Cardiac muscle cell (in vitro differentiated cells and primary cell): ENCODE measurements at regions not wholly inside any gene's neighbourhood (a gene's known extent, or its start where the extent isn't known, plus 50 kb on each side); places are given as distances from the start of the nearest gene placed in this dataset.

ENCODE experiments used
- DNase-seq, 2 donors: peaks; one replicate each; pipeline versions ENCODE4 v3.0.0 to v3.0.0-alpha.2; 2010 to 2017; ENCODE audit warnings: low read depth in 1 of 2, low spot score in 1 of 2
- H3K27ac ChIP-seq: fragments of 200-600 bp; sonication (generic); 2 replicates; pipeline ENCODE4 v1.5.1; 2016
- H3K27me3 ChIP-seq: fragments of 200-600 bp; sonication (generic); 2 replicates; pipeline ENCODE4 v1.6.0; 2016; ENCODE audit warnings: control low read depth
- H3K36me3 ChIP-seq: fragments of 200-600 bp; sonication (generic); 2 replicates; pipeline ENCODE4 v1.5.1; 2016; ENCODE audit warnings: control low read depth
- H3K4me1 ChIP-seq: fragments of 200-600 bp; sonication (generic); 2 replicates; pipeline ENCODE4 v1.8.1; 2017; ENCODE audit warnings: low read depth, mild to moderate bottlenecking, mixed run types
- H3K4me3 ChIP-seq: fragments of 200-600 bp; sonication (generic); 2 replicates; pipeline ENCODE4 v1.5.1; 2016; ENCODE audit warnings: mild to moderate bottlenecking
- H3K9me3 ChIP-seq: fragments of 200-600 bp; sonication (generic); 2 replicates; pipeline ENCODE4 v1.5.1; 2017; ENCODE audit warnings: low read depth, mild to moderate bottlenecking, control low read depth
- CTCF ChIP-seq: IDR thresholded peaks from 2 replicates; pipeline ENCODE4 v1.5.1; 2012; ENCODE audit warnings: low read depth, mild to moderate bottlenecking, low read length

GRCh38 chr17:73829676-73830280 lies 185.5 kb upstream of the SDK2 start:
- TF ChIP-seq CTCF: no peak
- no peaks in the 10 kb centered on the region for H3K9me3 ChIP-seq
- H3K4me3 ChIP-seq: no peak overlapping the region
- H3K27ac ChIP-seq: no peak overlapping the region
- H3K36me3 ChIP-seq: no peaks in the 10 kb centered on the region
- no peak for DNase-seq
- H3K27me3 ChIP-seq: no peaks in the 10 kb centered on the region
- peaks cover 4% of the 10 kb centered on the region for H3K4me1 ChIP-seq

GRCh38 chr17:73831699-73832098 lies 187.5 kb upstream of the SDK2 start:
- no peak overlapping the region for H3K4me3 ChIP-seq
- TF ChIP-seq CTCF: no peak
- DNase-seq: no peak

GRCh38 chr17:73833775-73834488 lies 189.7 kb upstream of the SDK2 start:
- Histone ChIP-seq H3K27me3 (no peaks in the 10 kb centered on the region), H3K4me3 (no peak overlapping the region), H3K27ac (no peak overlapping the region), H3K4me1 (no peaks in the 10 kb centered on the region), H3K36me3 (no peaks in the 10 kb centered on the region), H3K9me3 (no peaks in the 10 kb centered on the region)
- no peak for DNase-seq
- no peak for TF ChIP-seq CTCF

More at GRCh38 chr17:73831699-73832098, 187.5 kb upstream of the SDK2 start:
- Histone ChIP-seq H3K36me3 (no peaks in the 10 kb centered on the region), H3K4me1 (peaks cover 4% of the 10 kb centered on the region), H3K27me3 (no peaks in the 10 kb centered on the region), H3K9me3 (no peaks in the 10 kb centered on the region), H3K27ac (no peak overlapping the region)

GRCh38 chr17:73834684-73835343 lies 190.6 kb upstream of the SDK2 start:
- no peak for TF ChIP-seq CTCF
- no peak overlapping the region for H3K27ac ChIP-seq
- no peaks in the 10 kb centered on the region for H3K27me3 ChIP-seq
- no peaks in the 10 kb centered on the region for H3K36me3 ChIP-seq
- DNase-seq: no peak
- H3K4me3 ChIP-seq: no peak overlapping the region
- H3K9me3 ChIP-seq: no peaks in the 10 kb centered on the region
- H3K4me1 ChIP-seq: no peaks in the 10 kb centered on the region

GRCh38 chr17:73835605-73836004 lies 191.4 kb upstream of the SDK2 start:
- Histone ChIP-seq H3K9me3 (no peaks in the 10 kb centered on the region), H3K27me3 (no peaks in the 10 kb centered on the region), H3K36me3 (no peaks in the 10 kb centered on the region), H3K4me1 (no peaks in the 10 kb centered on the region), H3K27ac (no peak overlapping the region), H3K4me3 (no peak overlapping the region)
- DNase-seq: no peak
- no peak for TF ChIP-seq CTCF
